ENCODE measurements at regions not wholly inside any gene's neighbourhood (a gene's known extent, or its start where the extent isn't known, plus 50 kb on each side); places are given as distances from the start of the nearest gene placed in this dataset.

DNA sequence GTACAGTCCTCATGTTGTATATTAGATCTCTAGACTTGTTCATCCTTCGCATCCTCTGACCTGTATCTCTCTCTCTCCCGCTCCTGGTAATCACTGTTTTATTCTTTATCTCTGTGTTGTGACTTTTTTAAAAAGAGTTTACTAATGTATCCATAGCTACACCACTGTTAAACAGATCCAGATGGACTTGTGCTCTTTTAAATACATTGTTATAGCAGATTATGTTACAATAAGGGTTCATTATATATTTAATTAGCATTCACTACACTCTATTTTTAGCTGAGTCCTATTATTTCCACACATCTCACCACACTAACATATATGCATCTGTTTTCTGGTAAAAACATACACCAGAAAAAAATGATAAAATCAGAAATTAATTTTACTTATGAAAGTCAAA, 90.5 kb downstream of the RBM43 start:
- TF ChIP-seq, protein P1, sequence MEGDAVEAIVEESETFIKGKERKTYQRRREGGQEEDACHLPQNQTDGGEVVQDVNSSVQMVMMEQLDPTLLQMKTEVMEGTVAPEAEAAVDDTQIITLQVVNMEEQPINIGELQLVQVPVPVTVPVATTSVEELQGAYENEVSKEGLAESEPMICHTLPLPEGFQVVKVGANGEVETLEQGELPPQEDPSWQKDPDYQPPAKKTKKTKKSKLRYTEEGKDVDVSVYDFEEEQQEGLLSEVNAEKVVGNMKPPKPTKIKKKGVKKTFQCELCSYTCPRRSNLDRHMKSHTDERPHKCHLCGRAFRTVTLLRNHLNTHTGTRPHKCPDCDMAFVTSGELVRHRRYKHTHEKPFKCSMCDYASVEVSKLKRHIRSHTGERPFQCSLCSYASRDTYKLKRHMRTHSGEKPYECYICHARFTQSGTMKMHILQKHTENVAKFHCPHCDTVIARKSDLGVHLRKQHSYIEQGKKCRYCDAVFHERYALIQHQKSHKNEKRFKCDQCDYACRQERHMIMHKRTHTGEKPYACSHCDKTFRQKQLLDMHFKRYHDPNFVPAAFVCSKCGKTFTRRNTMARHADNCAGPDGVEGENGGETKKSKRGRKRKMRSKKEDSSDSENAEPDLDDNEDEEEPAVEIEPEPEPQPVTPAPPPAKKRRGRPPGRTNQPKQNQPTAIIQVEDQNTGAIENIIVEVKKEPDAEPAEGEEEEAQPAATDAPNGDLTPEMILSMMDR (conservative IDR thresholded peaks at IDR 0.05) = no peak
- no peak for TF ChIP-seq EZH2 (IDR thresholded peaks at IDR 0.05; ENCODE audit: low read depth)
- Histone ChIP-seq H4K20me1 (ENCODE audit: insufficient read depth) (no peaks in the 10 kb centered on the region), H3K36me3 (ENCODE audit: low read depth) (no peaks in the 10 kb centered on the region), H3K9me3 (ENCODE audit: insufficient read depth, low read depth) (no peaks in the 10 kb centered on the region), H3K4me3 (no peak overlapping the region), H2AFZ (no peak overlapping the region), H3F3A (ENCODE audit: insufficient read depth, low read depth) (no peaks in the 10 kb centered on the region), H3K27me3 (ENCODE audit: insufficient read depth, low read depth) (no peaks in the 10 kb centered on the region), H3K4me1 (replicated peaks; ENCODE audit: insufficient read depth) (no peaks in the 10 kb centered on the region), H3K4me2 (no peak overlapping the region), H3K79me2 (ENCODE audit: low read depth) (no peaks in the 10 kb centered on the region), H3K9me2 (ENCODE audit: insufficient read depth) (no peaks in the 10 kb centered on the region), H3K27ac (no peak overlapping the region)
- DNase-seq = no peak
- CTCF ChIA-PET = no interaction called here
- no TSS peak for BruUV-seq (replicated peaks)
- POLR2A ChIA-PET (ENCODE audit: unreplicated experiment) = no interaction called here
- intact Hi-C loops (cut with micrococcal nuclease; ENCODE audit: unreplicated experiment) = no loop called here

- no peaks in the 10 kb centered on the region for H3K79me2 ChIP-seq (ENCODE audit: low read depth)
- no peaks in the 10 kb centered on the region for H3K4me1 ChIP-seq (replicated peaks; ENCODE audit: insufficient read depth)
- no peak overlapping the region for H3K27ac ChIP-seq
- no peaks in the 10 kb centered on the region for H3K9me2 ChIP-seq (ENCODE audit: insufficient read depth)
- H3K4me2 ChIP-seq = no peak overlapping the region
- no TSS peak for BruUV-seq (replicated peaks)
- H2AFZ ChIP-seq = no peak overlapping the region
- intact Hi-C loops (cut with micrococcal nuclease; ENCODE audit: unreplicated experiment) = no loop called here
- no peak overlapping the region for H3K4me3 ChIP-seq
- H3K9me3 ChIP-seq (ENCODE audit: insufficient read depth, low read depth) = no peaks in the 10 kb centered on the region
- H3F3A ChIP-seq (ENCODE audit: insufficient read depth, low read depth) = no peaks in the 10 kb centered on the region
- ChIA-PET CTCF (no interaction called here), POLR2A (ENCODE audit: unreplicated experiment) (no interaction called here)
- no peaks in the 10 kb centered on the region for H4K20me1 ChIP-seq (ENCODE audit: insufficient read depth)
- H3K36me3 ChIP-seq (ENCODE audit: low read depth) = no peaks in the 10 kb centered on the region
- no peak for TF ChIP-seq EZH2 (IDR thresholded peaks at IDR 0.05; ENCODE audit: low read depth)
- TF ChIP-seq, protein P1 (conservative IDR thresholded peaks at IDR 0.05) = no peak
- H3K27me3 ChIP-seq (ENCODE audit: insufficient read depth, low read depth) = no peaks in the 10 kb centered on the region
- DNase-seq = no peak
Observed at GRCh38 chr2:151166410-151166809, 95.3 kb downstream of the RBM43 start.

GRCh38 chr2:151165105-151165684, 96.5 kb downstream of the RBM43 start:
- Histone ChIP-seq H3K4me3 (no peak overlapping the region), H3K9me3 (ENCODE audit: insufficient read depth, low read depth) (no peaks in the 10 kb centered on the region), H2AFZ (no peak overlapping the region), H3K4me2 (no peak overlapping the region), H3K9me2 (ENCODE audit: insufficient read depth) (no peaks in the 10 kb centered on the region), H4K20me1 (ENCODE audit: insufficient read depth) (no peaks in the 10 kb centered on the region), H3K27me3 (ENCODE audit: insufficient read depth, low read depth) (no peaks in the 10 kb centered on the region), H3K36me3 (ENCODE audit: low read depth) (no peaks in the 10 kb centered on the region), H3F3A (ENCODE audit: insufficient read depth, low read depth) (no peaks in the 10 kb centered on the region), H3K79me2 (ENCODE audit: low read depth) (no peaks in the 10 kb centered on the region), H3K27ac (no peak overlapping the region), H3K4me1 (replicated peaks; ENCODE audit: insufficient read depth) (no peaks in the 10 kb centered on the region)
- BruUV-seq (replicated peaks) = no TSS peak
- ChIA-PET CTCF (no interaction called here), POLR2A (ENCODE audit: unreplicated experiment) (no interaction called here)
- intact Hi-C loops (cut with micrococcal nuclease; ENCODE audit: unreplicated experiment) = no loop called here
- DNase-seq = no peak
- TF ChIP-seq, protein P1 (conservative IDR thresholded peaks at IDR 0.05) = no peak
- no peak for TF ChIP-seq EZH2 (IDR thresholded peaks at IDR 0.05; ENCODE audit: low read depth)

Measured in PC-9 (cell line).